HG02938 (cell line): ENCODE measurements at regions not wholly inside any gene's neighbourhood (a gene's known extent, or its start where the extent isn't known, plus 50 kb on each side); places are given as distances from the start of the nearest gene placed in this dataset.

Source experiments
- ATAC-seq: cut with Tn5 transposase; IDR thresholded peaks from one replicate; pipeline ENCODE4 v1.9.1; 2021; ENCODE audit warnings: mild to moderate bottlenecking, moderate library complexity; ENCODE audit not compliant: unreplicated experiment

DNA sequence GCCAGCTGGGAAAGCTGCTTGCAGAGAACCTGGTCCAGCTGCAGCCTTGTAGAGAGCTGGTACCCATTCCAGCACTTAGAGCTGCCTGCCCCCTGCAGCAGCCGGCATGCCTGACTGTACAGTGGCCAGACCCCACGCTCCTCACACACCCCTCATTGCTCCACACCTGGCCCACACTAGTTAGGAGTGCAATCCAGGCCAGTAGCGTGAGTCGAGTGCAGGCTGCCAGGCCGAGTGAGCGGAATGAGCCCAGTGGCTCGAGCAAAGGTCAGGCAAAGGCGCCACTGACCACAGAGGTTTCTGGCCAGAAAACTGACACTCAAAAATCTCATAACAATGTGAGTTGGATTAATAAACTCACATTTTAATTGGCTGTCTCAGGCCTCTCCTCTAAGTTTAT, 921.7 kb upstream of the KCND2 start:
- no peak for ATAC-seq

DNA sequence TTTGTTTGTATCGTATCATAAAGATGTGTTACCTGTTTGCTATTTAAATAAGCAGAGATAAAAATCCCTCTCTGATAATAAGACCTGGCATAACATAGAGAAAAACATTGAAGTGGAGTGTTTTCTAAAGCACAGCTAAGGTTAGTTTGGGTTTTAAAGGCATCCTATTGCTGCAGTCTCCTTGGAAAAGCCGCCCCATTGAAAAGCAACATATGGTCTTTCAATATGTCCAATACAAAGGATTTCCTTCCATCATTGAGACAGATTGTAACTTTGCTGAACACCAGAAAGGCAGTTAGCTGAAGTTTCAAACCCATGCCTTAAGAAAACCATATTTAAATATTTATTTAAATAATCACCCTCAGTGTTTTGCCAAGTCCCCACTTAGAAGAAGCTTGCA, 898.5 kb upstream of the KCND2 start:
- no peak for ATAC-seq

DNA sequence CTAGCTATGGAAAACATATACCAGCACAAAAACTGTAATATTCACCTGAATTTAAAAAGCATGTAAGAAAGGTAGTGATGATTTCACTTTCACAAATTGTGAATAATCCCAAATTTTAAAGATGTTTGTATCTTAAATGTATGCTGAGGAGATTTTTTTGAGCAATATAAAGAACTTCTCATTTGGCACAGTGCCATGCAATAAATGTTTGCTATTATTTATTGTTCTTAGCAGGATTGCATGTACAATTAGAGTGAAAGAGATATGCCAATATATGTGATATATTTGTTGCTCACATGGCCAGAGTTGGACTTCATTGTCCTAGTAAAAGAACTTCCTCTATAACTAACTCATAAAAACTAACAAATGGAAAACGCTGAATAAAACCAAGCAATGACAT, 895.1 kb upstream of the KCND2 start:
- no peak for ATAC-seq

DNA sequence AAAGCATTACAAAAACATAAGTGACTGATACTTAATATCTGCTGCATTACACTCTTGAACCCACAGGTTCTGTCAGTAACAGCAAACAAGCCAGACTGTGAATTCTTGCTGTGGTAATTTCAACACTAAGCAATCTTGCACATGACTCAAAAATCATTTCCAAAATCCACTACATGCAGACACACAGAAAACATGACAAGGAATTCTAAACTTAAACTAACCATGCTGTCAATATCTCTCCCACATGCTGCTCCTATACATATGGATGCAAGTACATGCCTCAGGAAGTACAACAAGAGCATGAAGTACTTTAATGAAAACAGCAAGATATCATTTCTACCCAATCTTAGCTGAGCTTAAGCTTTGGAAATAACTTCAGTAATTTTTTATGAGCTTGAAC, 890.2 kb upstream of the KCND2 start:
- no peak for ATAC-seq

DNA sequence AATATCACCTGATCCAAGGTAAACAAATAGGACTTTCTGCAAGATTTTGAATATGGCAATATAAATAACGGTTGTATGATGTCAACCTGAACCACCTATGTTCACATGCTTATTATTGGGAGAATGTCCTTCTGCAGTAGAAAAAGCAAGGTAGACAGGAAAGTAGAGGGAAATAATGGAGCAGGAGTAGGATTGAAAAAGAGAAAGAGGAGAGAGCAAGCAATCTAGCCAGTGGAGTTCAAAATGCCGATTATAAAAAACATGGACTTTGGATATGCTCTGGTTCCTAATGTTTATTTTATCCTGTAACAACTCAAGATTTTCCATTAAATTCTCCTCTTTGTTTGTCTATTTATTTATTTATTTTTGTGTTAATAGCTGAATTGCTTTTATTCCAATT, 878.0 kb upstream of the KCND2 start:
- ATAC-seq = no peak

DNA sequence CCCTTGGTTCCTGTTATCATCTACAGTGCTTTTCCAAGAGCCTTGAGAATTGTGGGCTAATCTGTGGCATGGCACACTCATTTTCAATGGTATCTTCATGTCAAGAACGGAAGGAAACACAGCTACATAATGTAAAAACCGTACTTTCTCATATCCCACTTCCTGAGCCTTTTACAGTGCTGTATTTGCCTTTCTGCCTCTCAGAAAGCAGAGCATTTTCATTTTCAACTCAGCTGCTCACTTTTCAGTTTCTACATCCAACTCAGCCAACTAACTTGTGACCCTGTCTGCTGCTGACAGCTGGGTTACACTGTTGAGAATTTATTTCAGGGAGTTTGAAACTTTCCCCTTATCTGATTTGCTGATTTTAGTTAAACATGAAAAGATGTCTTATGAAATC, 875.8 kb upstream of the KCND2 start:
- ATAC-seq = peak; percentile 91

DNA sequence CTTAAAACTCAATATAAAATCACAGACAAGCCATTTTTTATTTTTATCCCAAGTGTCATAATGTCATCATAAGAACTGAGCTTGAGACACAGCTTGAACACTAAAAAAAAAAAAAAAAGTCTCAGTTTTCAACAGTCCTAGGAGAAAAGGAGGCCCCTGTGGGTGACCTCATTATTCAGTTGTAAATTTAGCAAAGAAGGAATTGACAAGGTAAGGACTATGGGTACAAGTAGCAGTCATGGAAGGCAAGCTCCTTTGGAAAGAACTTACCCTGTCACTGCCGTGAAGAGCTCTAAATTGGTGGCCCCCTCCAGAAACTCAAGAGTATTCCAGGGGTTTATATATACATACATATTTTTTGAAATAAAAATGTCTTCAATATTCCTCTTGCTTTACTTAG, 864.4 kb upstream of the KCND2 start:
- no peak for ATAC-seq

DNA sequence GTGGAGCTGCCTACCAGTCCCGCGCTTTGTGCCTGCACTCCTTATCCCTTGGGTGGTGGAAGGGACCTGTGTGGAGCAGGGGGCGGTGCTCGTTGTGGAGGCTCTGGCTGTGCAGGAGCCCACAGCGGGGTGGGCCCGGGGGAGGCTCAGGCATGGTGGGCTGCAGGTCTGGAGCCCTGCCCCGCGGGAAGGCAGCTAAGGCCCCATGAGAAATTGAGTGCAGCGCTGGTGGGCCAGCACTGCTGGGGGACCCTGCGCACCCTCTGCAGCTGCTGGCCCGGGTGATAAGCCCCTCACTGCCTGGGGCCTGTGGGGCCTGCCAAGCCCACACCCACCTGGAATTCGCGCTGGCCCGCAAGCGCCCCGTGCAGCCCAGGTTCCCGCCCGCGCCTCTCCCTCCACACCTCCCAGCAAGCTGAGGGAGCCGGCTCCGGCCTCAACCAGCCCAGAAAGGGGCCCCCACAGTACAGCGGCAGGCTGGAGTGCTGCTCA, 859.6 kb upstream of the KCND2 start:
- no peak for ATAC-seq

DNA sequence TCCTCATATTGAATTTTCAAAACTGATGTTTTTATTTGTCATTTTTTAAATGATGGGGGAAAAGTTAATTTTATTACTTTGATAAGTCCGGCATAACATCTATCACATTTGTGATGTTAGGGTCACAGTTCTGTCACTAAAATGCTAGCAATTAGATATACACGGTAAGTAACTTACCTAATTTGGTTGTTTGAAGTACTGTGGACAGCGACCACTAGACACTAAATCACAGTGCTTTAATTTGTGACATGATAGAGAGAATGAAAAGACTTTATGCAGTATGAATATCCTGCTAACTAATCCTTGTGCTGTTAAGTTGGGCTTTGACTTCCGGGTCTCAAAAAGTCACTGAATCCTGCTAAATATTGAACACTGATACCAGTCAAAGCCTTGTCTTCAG, 857.3 kb upstream of the KCND2 start:
- no peak for ATAC-seq

DNA sequence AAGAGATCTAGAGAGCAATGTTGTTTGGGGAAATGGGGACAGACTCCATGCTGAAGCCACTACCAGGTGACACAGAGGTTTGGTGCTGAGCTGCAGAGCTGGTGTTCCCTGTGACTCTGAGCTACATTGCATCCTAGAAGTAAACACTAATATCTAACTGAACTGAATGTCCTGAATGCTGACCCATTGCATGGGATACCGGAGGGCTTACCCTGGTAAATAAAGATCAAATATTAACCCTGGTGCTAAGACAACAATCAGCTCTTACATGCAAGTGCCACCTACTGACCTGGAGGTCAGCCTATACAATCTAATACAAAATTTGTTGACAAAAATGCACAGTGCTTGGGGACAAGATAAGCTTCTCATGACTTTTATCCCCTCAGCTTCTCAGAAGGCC, 851.3 kb upstream of the KCND2 start:
- no peak for ATAC-seq

DNA sequence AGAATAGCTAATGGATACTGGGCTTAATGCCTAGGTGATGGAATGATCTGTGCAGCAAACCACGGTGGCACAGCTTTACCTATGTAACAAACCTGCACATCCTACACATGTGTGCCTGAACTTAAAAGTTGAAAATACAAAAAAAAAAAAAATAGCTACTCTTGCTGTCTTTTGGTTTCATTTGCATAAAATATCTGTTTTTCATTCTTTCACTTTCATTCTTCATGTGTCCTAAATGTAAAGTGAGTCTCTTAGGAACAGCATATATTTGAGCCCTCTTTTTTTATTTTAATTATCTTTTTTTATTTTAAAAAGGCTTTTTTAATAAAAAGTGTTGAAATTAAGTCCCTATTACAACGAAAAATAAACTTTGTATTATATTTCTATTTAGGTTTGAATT, 836.1 kb upstream of the KCND2 start:
- ATAC-seq = peak; percentile 55

DNA sequence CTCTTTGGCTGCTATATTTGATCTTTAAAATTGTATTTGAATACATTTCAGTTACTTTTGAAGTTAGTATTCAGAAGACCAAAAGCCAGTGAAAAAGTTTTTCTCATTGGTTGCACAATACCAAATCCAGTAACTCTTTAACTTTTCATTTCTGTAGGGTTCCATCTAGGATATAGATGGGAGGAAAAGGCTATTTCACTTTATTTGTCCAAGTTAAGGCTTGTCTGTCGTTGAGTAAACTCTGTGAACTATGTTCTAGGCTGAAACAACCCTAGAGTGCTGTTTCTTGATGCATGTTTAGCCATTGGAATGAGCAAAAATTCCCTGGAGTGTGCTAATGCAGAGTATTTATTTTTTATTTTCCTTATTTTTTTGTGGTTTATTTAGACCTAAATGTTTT, 834.7 kb upstream of the KCND2 start:
- no peak for ATAC-seq

DNA sequence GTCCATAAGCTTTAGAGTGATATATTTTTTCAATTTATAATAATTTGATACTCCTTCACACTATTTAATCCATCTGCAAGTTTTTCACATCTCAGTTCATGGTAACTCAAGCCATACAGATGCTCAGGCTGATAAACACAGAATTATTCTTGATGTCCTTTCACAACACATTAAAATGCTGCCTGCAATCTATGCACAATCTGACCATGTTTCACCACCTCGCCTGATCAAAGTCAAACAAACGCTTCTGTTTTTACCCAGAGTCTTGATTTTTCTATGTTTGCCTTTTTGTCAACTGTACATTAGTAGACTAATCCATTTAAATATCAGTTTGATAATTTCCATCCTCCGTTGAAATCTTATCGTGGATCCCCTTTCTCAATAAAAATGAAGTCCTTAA, 833.8 kb upstream of the KCND2 start:
- ATAC-seq = no peak

DNA sequence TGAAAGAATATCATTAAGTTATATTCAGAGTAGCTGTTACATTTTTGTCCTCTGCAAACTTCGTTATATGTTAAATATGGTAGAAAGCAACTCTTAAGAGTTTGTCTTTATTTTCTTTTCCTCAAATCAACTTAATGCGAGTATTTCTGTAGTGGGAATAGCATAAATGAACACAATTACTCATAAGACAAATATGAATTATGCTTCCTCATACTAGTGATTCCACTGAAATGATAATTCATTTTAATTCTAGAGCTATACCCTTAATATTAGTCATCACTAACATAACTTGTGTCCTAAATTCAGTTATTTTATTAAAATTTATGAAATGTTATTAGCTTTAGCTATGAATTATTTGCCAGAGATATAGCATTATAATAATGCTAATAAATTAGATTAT, 820.6 kb upstream of the KCND2 start:
- no peak for ATAC-seq

DNA sequence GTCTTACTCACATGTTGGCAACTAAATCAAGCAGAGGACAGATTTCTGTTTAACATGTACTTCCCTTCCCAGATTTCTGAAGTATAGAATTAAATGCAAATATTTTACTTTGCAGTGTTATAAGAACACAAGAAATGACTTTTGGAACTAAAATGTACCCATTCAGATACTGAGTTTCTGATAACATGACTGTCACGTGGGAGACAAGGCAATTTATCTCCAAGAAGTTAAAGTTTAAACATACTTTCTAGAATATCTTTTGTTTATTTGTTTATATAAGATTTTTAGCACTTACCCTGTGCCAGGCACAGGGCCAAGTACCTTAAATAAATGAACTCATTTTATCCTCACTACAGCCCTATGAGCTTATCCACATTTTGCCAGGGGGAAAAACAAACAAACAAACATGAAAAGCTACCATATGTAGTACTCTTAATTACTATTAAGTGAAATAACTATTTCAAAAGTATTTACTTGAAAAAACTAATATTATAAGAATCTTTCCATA, 807.1 kb upstream of the KCND2 start:
- no peak for ATAC-seq

DNA sequence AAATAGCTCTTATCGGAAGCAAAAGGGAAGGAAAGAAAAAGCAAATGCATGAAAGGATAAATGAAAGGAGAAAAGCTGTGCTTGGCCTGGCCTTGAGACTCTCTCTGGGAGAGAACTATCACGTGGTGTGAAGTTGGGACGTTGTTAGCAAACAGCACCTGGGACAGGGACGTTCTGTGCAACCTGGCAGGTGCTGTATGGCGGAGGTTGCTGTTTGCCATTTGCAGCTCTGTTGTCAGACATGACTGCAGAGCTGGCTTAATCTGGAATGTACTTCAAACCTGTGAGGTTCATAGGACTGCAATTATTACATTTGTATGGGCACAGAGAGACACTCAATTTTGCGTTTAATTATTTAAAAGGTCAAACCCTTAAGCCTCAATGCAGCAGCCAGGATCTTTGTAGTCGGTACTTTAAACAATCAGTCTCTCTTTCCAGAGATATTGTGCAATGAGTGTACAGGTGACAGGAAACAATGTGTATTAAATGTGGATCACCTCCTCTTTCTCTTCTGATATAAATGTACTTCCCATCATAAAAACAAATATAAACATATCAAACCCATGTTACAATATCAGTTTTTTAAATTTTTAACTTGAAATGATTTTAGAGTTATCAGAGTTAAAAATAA, 800.5 kb upstream of the KCND2 start:
- no peak for ATAC-seq

DNA sequence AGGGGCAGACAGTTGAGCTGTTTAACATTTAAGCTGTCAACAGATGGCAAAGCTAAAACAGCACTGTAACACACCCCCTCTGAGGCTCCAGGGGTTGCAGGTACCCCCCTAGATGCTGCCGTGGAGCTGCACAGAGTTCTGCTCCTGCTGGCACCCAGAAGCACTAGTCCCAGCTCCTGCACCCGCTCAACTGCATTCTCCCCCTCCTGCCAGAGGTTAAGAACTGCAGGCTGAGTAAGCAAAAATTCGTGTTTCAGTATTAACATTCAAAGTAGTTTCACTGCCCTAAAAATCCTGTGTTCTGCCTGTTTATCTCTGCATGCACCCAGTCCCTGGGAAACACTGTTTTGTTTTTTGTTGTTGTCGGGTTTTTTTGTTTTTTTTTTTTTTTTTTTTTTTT, 790.8 kb upstream of the KCND2 start:
- peak; percentile 96 for ATAC-seq

DNA sequence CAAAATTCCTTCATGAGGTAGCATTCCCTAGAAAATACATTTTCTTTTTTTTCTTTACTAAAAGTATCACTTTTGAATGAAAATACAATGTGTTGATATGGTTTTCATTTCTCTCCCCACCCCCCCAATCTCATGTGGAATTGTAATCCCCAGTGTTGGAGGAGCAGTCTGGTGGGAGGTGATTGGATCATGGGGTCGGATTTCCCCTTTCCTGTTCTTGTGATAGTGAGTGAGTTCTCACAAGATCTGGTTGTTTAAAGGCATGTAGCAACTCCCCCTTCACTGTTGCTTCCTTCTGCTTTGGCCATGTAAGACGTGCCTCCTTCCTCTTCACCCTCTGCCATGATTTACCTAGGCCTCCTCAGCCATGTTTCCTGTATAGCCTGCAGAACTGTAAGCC, 790.3 kb upstream of the KCND2 start:
- ATAC-seq = no peak

DNA sequence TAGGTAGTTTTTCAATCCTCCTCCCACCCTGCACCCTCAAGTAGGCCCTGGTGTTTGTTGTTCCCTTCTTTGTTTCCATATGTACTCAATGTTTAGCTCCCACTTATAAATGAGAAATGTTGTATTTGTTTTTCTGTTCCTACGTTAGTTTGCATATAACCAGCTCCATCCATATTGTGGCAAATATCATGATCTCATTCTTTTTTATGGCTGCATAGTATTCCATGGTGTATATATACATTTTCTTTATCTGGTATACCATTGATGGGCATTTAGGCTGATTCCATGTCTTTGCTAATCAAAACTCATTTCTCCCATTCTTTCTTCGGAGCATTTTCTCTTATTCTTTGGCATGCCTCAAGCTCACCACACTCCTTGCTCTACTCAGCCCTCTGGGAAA, 789.6 kb upstream of the KCND2 start:
- no peak for ATAC-seq

DNA sequence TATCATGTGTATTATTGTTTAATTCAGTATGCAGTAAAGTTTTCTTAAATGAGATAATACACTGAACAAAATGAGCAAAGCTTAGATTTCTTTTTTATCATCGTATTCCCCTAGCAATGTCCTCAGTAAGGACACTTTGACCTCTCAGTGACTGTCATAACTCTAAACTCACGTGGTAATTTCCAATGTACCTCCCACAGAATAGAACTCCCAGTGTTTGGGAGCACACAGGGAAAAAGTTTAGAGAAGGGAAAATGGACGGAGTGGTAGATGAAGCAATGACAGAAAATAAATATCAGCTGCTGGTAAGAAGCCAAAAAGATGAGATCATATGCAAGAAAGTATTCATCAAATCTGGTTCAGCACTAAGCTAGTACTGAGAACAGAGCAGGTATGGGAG, 758.6 kb upstream of the KCND2 start:
- ATAC-seq = no peak

DNA sequence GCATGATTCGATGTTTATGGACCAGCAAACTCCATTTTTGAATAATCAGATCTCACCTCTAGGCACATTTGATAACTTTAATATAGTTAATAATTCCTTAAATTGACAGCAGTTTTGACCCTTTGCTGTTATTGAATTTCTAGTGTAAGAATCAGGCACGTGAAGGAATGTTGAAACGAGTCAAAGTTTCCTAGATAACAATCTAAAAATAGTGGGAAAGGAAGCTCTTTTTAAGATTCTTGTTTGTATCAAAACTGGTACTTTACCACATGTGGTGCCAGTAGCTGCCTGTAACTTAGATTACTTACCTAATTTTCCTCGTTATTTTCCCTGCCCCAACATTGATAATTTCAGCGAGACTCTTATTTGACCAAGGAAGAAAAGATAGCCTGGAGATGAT, 757.8 kb upstream of the KCND2 start:
- ATAC-seq = no peak

DNA sequence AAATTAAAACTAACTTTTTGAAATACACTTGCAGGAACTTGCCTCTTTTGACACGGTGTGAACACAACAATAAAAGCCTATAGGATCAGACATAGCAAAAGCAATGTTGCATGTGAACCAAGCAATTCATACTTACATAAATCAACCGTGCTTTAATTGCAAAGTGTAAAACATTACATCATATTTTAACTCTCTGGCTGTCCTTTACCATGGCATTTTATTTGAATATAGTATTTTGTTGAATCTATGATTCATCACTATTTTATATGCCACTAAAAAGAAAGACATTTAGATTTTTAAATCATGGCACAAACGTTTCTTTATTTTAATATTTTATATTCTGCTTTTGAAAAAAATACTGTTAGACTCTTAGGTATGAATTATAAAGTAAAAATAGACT, 757.0 kb upstream of the KCND2 start:
- ATAC-seq = no peak

DNA sequence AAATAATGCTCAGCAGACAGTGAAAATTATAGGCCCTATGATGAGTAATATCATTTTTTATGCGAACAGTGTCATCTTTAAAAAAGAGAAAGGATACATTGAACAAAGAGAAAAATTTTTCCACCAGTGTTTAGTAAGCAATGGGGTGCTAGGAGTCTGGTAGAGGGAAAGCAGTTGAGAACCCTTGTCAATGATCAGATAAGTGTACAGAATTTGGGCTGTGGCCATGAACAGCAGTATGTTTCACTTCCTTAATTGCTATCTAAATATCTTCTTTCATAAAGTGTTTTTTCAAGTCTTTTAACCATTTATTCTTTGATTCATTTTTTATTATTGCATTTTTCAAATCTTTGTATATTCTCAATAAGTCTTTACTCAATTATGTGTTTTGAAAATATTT, 750.7 kb upstream of the KCND2 start:
- ATAC-seq = no peak
